HepG2 (cell line): ENCODE measurements at regions not wholly inside any gene's neighbourhood (a gene's known extent, or its start where the extent isn't known, plus 50 kb on each side); places are given as distances from the start of the nearest gene placed in this dataset.

Experiments
- FOSL1 ChIP-seq: sonication (generic); formaldehyde crosslinking; IDR thresholded peaks from 2 replicates; pipeline ENCODE4 v1.9.0; 2021; ENCODE audit warnings: missing genetic modification reagents, borderline replicate concordance
- GABPB1 ChIP-seq: IDR thresholded peaks from 2 replicates; pipeline ENCODE4 v1.6.1; 2016; ENCODE audit warnings: mild to moderate bottlenecking, missing genetic modification reagents, moderate library complexity, missing compliant biosample characterization
- GTF3A ChIP-seq: sonication (generic); formaldehyde crosslinking; conservative IDR thresholded peaks from 2 replicates; pipeline ENCODE4 v1.4.0; 2020; ENCODE audit warnings: mild to moderate bottlenecking, missing genetic modification reagents
- IKZF4 ChIP-seq: sonication (generic); formaldehyde crosslinking; IDR thresholded peaks from 2 replicates; pipeline ENCODE4 v1.5.1; 2020; ENCODE audit warnings: borderline replicate concordance, mild to moderate bottlenecking, low read depth, missing genetic modification reagents; ENCODE audit errors: not compliant biosample characterization
- KDM3A ChIP-seq: IDR thresholded peaks from 2 replicates; pipeline ENCODE4 v1.6.1; 2018; ENCODE audit warnings: low read depth, missing compliant biosample characterization
- MED1 ChIP-seq: sonication (generic); formaldehyde crosslinking; IDR thresholded peaks from 2 replicates; pipeline ENCODE4 v1.4.0; 2020; ENCODE audit warnings: missing genetic modification reagents
- MYPOP ChIP-seq: sonication (generic); formaldehyde crosslinking; IDR thresholded peaks from 2 replicates; pipeline ENCODE4 v1.8.1; 2023; ENCODE audit warnings: mild to moderate bottlenecking, moderate library complexity, missing genetic modification reagents
- NFYC ChIP-seq: IDR thresholded peaks from 2 replicates; pipeline ENCODE4 v1.6.1; 2016; ENCODE audit warnings: missing genetic modification reagents, missing compliant biosample characterization
- PCBP2 ChIP-seq: fragments of 200-400 bp; formaldehyde crosslinking; optimal IDR thresholded peaks from 2 replicates; pipeline ENCODE3; 2018; ENCODE audit warnings: low read length, low read depth; ENCODE audit not compliant: poor library complexity, severe bottlenecking
- RARA ChIP-seq: IDR thresholded peaks from 2 replicates; pipeline ENCODE4 v1.6.1; 2016; ENCODE audit warnings: missing genetic modification reagents, missing compliant biosample characterization
- SMC3 ChIP-seq: IDR thresholded peaks from 2 replicates; pipeline ENCODE4 v1.6.1; 2011; ENCODE audit warnings: low read length, improper control_type of control experiment
- ZEB1 ChIP-seq: IDR thresholded peaks from 2 replicates; pipeline ENCODE4 v1.6.1; 2012; ENCODE audit warnings: mild to moderate bottlenecking, low read depth, inconsistent platforms; ENCODE audit not compliant: insufficient replicate concordance
- ZNF362 ChIP-seq: sonication (generic); formaldehyde crosslinking; IDR thresholded peaks from 2 replicates; pipeline ENCODE4 v1.4.0; 2020; ENCODE audit warnings: missing genetic modification reagents, mild to moderate bottlenecking, borderline replicate concordance
- ZNF576 ChIP-seq: sonication (generic); formaldehyde crosslinking; IDR thresholded peaks from 2 replicates; pipeline ENCODE4 v1.4.0; 2020; ENCODE audit warnings: mild to moderate bottlenecking, missing genetic modification reagents
- ZNF788 ChIP-seq: sonication (generic); formaldehyde crosslinking; IDR thresholded peaks from 2 replicates; pipeline ENCODE4 v1.5.0; 2020; ENCODE audit warnings: mild to moderate bottlenecking, missing genetic modification reagents, borderline replicate concordance
- ZSCAN30 ChIP-seq: sonication (generic); formaldehyde crosslinking; IDR thresholded peaks from 2 replicates; pipeline ENCODE4 v1.5.0; 2020; ENCODE audit warnings: mild to moderate bottlenecking, missing genetic modification reagents
- TF ChIP-seq, protein P1 (sequence below): sonication (generic); formaldehyde crosslinking; IDR thresholded peaks from 2 replicates; pipeline ENCODE4 v1.8.1; 2022; ENCODE audit warnings: low read depth, mild to moderate bottlenecking, missing genetic modification reagents
- TF ChIP-seq, protein P2 (sequence below): IDR thresholded peaks from 2 replicates; pipeline ENCODE4 v1.6.1; 2016; ENCODE audit warnings: missing compliant biosample characterization, missing genetic modification reagents, borderline replicate concordance
- TF ChIP-seq, protein P3 (sequence below): IDR thresholded peaks from 2 replicates; pipeline ENCODE4 v1.4.0; 2020; ENCODE audit warnings: mild to moderate bottlenecking, missing genetic modification reagents

- TF ChIP-seq, protein P1, sequence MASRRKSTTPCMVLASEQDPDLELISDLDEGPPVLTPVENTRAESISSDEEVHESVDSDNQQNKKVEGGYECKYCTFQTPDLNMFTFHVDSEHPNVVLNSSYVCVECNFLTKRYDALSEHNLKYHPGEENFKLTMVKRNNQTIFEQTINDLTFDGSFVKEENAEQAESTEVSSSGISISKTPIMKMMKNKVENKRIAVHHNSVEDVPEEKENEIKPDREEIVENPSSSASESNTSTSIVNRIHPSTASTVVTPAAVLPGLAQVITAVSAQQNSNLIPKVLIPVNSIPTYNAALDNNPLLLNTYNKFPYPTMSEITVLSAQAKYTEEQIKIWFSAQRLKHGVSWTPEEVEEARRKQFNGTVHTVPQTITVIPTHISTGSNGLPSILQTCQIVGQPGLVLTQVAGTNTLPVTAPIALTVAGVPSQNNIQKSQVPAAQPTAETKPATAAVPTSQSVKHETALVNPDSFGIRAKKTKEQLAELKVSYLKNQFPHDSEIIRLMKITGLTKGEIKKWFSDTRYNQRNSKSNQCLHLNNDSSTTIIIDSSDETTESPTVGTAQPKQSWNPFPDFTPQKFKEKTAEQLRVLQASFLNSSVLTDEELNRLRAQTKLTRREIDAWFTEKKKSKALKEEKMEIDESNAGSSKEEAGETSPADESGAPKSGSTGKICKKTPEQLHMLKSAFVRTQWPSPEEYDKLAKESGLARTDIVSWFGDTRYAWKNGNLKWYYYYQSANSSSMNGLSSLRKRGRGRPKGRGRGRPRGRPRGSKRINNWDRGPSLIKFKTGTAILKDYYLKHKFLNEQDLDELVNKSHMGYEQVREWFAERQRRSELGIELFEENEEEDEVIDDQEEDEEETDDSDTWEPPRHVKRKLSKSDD (CRISPR knock-in tag) = peak; percentile 45; the same call in 1 of the 2 replicates
- TF ChIP-seq RARA (CRISPR knock-in tag) = peak; percentile 92
- TF ChIP-seq ZNF362 (CRISPR knock-in tag) = no peak
- no peak for TF ChIP-seq GTF3A (CRISPR knock-in tag)
- peak; percentile 27; the same call in 1 of the 2 replicates for TF ChIP-seq ZNF788 (CRISPR knock-in tag)
- no peak for TF ChIP-seq MYPOP (CRISPR knock-in tag)
- TF ChIP-seq GABPB1 = peak; percentile 37; the same call in 1 of the 2 replicates
- TF ChIP-seq ZNF576 (CRISPR knock-in tag) = no peak
- no peak for TF ChIP-seq ZSCAN30 (CRISPR knock-in tag)
- TF ChIP-seq, protein P2, sequence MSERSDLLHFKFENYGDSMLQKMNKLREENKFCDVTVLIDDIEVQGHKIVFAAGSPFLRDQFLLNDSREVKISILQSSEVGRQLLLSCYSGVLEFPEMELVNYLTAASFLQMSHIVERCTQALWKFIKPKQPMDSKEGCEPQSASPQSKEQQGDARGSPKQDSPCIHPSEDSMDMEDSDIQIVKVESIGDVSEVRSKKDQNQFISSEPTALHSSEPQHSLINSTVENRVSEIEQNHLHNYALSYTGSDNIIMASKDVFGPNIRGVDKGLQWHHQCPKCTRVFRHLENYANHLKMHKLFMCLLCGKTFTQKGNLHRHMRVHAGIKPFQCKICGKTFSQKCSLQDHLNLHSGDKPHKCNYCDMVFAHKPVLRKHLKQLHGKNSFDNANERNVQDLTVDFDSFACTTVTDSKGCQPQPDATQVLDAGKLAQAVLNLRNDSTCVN (CRISPR knock-in tag) = 0 out of 2 replicates have a peak, but pooled peaks have one; percentile 32
- TF ChIP-seq NFYC (CRISPR knock-in tag) = no peak
- no peak for TF ChIP-seq PCBP2
- TF ChIP-seq IKZF4 (CRISPR knock-in tag) = peak; percentile 84
- TF ChIP-seq MED1 (CRISPR knock-in tag) = 0 out of 2 replicates have a peak, but pooled peaks have one; percentile 37
- no peak for TF ChIP-seq SMC3
- no peak for TF ChIP-seq FOSL1 (CRISPR knock-in tag)
- TF ChIP-seq, protein P3, sequence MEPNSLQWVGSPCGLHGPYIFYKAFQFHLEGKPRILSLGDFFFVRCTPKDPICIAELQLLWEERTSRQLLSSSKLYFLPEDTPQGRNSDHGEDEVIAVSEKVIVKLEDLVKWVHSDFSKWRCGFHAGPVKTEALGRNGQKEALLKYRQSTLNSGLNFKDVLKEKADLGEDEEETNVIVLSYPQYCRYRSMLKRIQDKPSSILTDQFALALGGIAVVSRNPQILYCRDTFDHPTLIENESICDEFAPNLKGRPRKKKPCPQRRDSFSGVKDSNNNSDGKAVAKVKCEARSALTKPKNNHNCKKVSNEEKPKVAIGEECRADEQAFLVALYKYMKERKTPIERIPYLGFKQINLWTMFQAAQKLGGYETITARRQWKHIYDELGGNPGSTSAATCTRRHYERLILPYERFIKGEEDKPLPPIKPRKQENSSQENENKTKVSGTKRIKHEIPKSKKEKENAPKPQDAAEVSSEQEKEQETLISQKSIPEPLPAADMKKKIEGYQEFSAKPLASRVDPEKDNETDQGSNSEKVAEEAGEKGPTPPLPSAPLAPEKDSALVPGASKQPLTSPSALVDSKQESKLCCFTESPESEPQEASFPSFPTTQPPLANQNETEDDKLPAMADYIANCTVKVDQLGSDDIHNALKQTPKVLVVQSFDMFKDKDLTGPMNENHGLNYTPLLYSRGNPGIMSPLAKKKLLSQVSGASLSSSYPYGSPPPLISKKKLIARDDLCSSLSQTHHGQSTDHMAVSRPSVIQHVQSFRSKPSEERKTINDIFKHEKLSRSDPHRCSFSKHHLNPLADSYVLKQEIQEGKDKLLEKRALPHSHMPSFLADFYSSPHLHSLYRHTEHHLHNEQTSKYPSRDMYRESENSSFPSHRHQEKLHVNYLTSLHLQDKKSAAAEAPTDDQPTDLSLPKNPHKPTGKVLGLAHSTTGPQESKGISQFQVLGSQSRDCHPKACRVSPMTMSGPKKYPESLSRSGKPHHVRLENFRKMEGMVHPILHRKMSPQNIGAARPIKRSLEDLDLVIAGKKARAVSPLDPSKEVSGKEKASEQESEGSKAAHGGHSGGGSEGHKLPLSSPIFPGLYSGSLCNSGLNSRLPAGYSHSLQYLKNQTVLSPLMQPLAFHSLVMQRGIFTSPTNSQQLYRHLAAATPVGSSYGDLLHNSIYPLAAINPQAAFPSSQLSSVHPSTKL (CRISPR knock-in tag) = peak; percentile 78
- no peak for TF ChIP-seq ZEB1
- TF ChIP-seq KDM3A (CRISPR knock-in tag) = peak; percentile 49; the same call in 1 of the 2 replicates
Measured at GRCh38 chr14:101706509-101707067, 54.9 kb upstream of the PPP2R5C start (continued).
